22Rv1 (cell line): ENCODE measurements at regions not wholly inside any gene's neighbourhood (a gene's known extent, or its start where the extent isn't known, plus 50 kb on each side); places are given as distances from the start of the nearest gene placed in this dataset.

ENCODE experiments used
- H3K27ac ChIP-seq: fragments of 450-650 bp; 2 replicates; pipeline ENCODE4 v1.5.1; 2017
- CTCF ChIP-seq: fragments of 450-650 bp; IDR thresholded peaks from 2 replicates; pipeline ENCODE4 v1.5.1; 2017; ENCODE audit warnings: mild to moderate bottlenecking
- ZFX ChIP-seq: fragments of 450-650 bp; IDR thresholded peaks from 2 replicates; pipeline ENCODE4 v1.6.1; 2017; ENCODE audit warnings: antibody characterized with exemption, borderline replicate concordance

GRCh38 chr11:120013325-120014250, 124.3 kb downstream of the TRIM29 start:
- H3K27ac ChIP-seq, result no peak overlapping the region
- TF ChIP-seq ZFX (no peak), CTCF (peak; percentile 72)

- TF ChIP-seq ZFX (no peak), CTCF (no peak)
- H3K27ac ChIP-seq, result no peak overlapping the region
Observed at GRCh38 chr11:120012245-120012644, 125.7 kb downstream of the TRIM29 start.

DNA sequence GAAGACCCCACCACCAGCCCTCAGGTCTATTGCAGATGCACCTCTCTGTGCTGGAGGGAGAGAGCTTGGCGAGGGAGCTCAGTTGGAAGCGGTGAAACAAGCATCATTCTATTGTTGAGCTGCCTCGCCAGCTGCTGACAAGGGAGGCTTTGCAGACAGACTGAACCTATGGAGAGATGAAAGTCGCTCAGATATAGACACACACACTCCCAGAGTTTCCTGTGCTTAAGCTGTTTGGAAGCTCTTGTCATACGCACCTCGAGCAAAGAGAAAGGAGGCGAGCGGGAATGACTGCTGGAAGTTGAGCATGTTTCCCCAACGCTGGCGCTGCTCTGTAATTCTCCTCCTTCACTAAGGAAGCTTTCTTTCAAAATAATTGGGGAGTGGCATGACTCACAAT, 126.1 kb downstream of the TRIM29 start:
- no peak overlapping the region for H3K27ac ChIP-seq
- no peak for TF ChIP-seq ZFX
- TF ChIP-seq CTCF, result no peak

- no peak overlapping the region for H3K27ac ChIP-seq
- TF ChIP-seq CTCF (no peak), ZFX (no peak)
Observed at GRCh38 chr11:120010775-120011174, 127.1 kb downstream of the TRIM29 start.

GRCh38 chr11:120009938-120010337, 128.0 kb downstream of the TRIM29 start:
- TF ChIP-seq CTCF (no peak), ZFX (no peak)
- H3K27ac ChIP-seq, result no peak overlapping the region

DNA sequence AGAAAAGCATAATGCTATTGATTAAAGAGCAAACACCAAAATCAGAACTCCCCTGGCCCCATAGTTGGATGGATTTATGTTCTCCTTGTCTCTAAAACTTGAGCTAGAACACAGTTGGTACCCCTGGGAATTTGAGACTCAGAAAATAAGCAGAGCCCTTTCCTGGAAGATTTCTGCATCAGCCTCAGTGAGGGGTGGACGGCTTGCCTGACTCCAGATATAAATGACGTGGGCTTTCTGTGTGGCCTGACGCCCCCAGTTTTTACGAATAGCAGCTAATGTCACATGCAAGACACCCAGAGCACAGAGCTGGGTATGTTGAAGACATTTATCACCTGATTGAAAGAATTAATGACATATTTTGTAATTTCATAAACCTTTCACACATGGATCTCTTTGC, 130.8 kb downstream of the TRIM29 start:
- no peak overlapping the region for H3K27ac ChIP-seq
- TF ChIP-seq ZFX (no peak), CTCF (no peak)

DNA sequence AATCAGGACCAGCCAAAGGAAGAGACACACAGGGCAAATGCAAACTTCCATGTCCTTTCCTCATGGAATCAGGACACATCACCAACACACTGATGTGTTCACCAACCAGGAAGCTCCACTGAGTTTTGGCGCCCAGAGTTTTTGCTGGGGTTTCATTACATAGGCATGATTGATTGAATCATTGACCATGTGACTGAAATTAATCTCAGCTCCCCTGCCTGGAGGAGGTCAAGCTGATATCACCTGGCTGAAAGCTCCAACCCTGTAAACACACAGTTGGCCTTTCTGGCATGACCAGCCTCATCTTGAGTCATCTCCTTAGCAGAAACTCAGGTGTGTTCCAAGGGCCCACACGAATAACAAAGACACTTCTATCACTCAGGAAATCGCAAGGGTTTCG, 133.2 kb downstream of the TRIM29 start:
- TF ChIP-seq CTCF (no peak), ZFX (no peak)
- no peak overlapping the region for H3K27ac ChIP-seq
